GM21528 (cell line): ENCODE measurements at regions not wholly inside any gene's neighbourhood (a gene's known extent, or its start where the extent isn't known, plus 50 kb on each side); places are given as distances from the start of the nearest gene placed in this dataset.

Experiments
- ATAC-seq: cut with Tn5 transposase; IDR thresholded peaks from one replicate; pipeline ENCODE4 v1.9.1; 2021; ENCODE audit warnings: mild to moderate bottlenecking, moderate library complexity; ENCODE audit not compliant: unreplicated experiment, low FRiP score

- no peak for ATAC-seq
These were observed 186.3 kb downstream of the HAUS1 start for GRCh38 chr18:46290440-46291020.

- no peak for ATAC-seq
These were observed 187.0 kb downstream of the HAUS1 start for GRCh38 chr18:46291149-46291548.

- no peak for ATAC-seq
These were observed 189.6 kb downstream of the HAUS1 start for GRCh38 chr18:46293742-46294181.

GRCh38 chr18:46294318-46294717, 190.1 kb downstream of the HAUS1 start:
- ATAC-seq: no peak

- no peak for ATAC-seq
These were observed 190.6 kb downstream of the HAUS1 start for GRCh38 chr18:46294751-46295150.

- ATAC-seq: no peak
These were observed 191.2 kb downstream of the HAUS1 start for GRCh38 chr18:46295416-46295815.

- no peak for ATAC-seq
These were observed 192.5 kb downstream of the HAUS1 start for GRCh38 chr18:46296656-46297055.

GRCh38 chr18:46297124-46297523, 192.9 kb downstream of the HAUS1 start:
- ATAC-seq: no peak

- no peak for ATAC-seq
These were observed 193.4 kb downstream of the HAUS1 start for GRCh38 chr18:46297621-46298020.

- ATAC-seq: no peak
These were observed 194.3 kb downstream of the HAUS1 start for GRCh38 chr18:46298511-46298910.

- ATAC-seq: no peak
These were observed 195.4 kb downstream of the HAUS1 start for GRCh38 chr18:46299465-46300008.

- ATAC-seq: no peak
These were observed 196.9 kb downstream of the HAUS1 start for GRCh38 chr18:46301081-46301480.

GRCh38 chr18:46301571-46301970, 197.4 kb downstream of the HAUS1 start:
- ATAC-seq: no peak

GRCh38 chr18:46302528-46303485, 198.6 kb downstream of the HAUS1 start:
- no peak for ATAC-seq

GRCh38 chr18:46310258-46310657, 206.1 kb downstream of the HAUS1 start:
- ATAC-seq: no peak

- no peak for ATAC-seq
These were observed 206.6 kb downstream of the HAUS1 start for GRCh38 chr18:46310675-46311345.

- ATAC-seq: no peak
These were observed 207.3 kb downstream of the HAUS1 start for GRCh38 chr18:46311491-46311890.

- no peak for ATAC-seq
These were observed 208.0 kb downstream of the HAUS1 start for GRCh38 chr18:46312221-46312620.

- ATAC-seq: no peak
These were observed 209.3 kb downstream of the HAUS1 start for GRCh38 chr18:46313521-46313920.

GRCh38 chr18:46314011-46314410, 209.8 kb downstream of the HAUS1 start:
- no peak for ATAC-seq

- ATAC-seq: no peak
These were observed 211.0 kb downstream of the HAUS1 start for GRCh38 chr18:46315161-46315560.
